Naive thymus-derived CD4-positive, alpha-beta T cell (primary cell): ENCODE measurements at regions not wholly inside any gene's neighbourhood (a gene's known extent, or its start where the extent isn't known, plus 50 kb on each side); places are given as distances from the start of the nearest gene placed in this dataset.

ENCODE experiments used
- ATAC-seq: fragments of 150-1000 bp; cut with Tn5 transposase; 2 replicates; pipeline ENCODE4 v1.10.0; 2021; ENCODE audit warnings: mild to moderate bottlenecking, moderate library complexity
- CTCF ChIA-PET: fragments of 350-600 bp; sonication (Branson Sonifier 250); formaldehyde crosslinking; loops from one replicate; lab custom pipeline; 2021; ENCODE audit warnings: antibody characterized with exemption; lab: Charles Lee
- POLR2A ChIA-PET: fragments of 350-600 bp; sonication (Branson Sonifier 250); formaldehyde crosslinking; loops from one replicate; lab custom pipeline; 2021; ENCODE audit warnings: antibody characterized with exemption, inconsistent platforms; lab: Charles Lee
- DNase-seq, 9 donors: peaks; one replicate each; pipeline versions ENCODE4 v3.0.0 to v3.0.0-alpha.2; 2020 to 2022; ENCODE audit warnings: mixed read lengths in 1 of 9
- H3K27ac ChIP-seq: one replicate; pipeline ENCODE4 v1.7.0; 2013; ENCODE audit warnings: mild to moderate bottlenecking, low read depth, low read length, moderate library complexity
- H3K27me3 ChIP-seq, 2 donors: one replicate each; pipeline ENCODE4 v1.7.0; 2013; ENCODE audit warnings: low read length in 2 of 2, mild to moderate bottlenecking in 2 of 2, moderate library complexity in 2 of 2; ENCODE audit not compliant: control insufficient read depth in 2 of 2, insufficient read depth in 2 of 2
- H3K36me3 ChIP-seq, 3 experiments: 1 replicate in 2 of 3; 2 replicates in 1 of 3; pipeline ENCODE4 v1.7.0; 2013; ENCODE audit warnings: low read length in 3 of 3, mild to moderate bottlenecking in 3 of 3, moderate library complexity in 1 of 3; ENCODE audit not compliant: insufficient read depth in 3 of 3, control insufficient read depth in 2 of 3
- H3K4me1 ChIP-seq, 2 donors: one replicate each; pipeline ENCODE4 v1.7.0; 2013; ENCODE audit warnings: low read length in 2 of 2, mild to moderate bottlenecking in 2 of 2, moderate library complexity in 1 of 2; ENCODE audit not compliant: control insufficient read depth in 2 of 2, insufficient read depth in 2 of 2
- H3K4me3 ChIP-seq: 2 replicates; pipeline ENCODE4 v1.7.0; 2013; ENCODE audit warnings: mild to moderate bottlenecking, low read length
- H3K9me3 ChIP-seq, 3 experiments: 1 replicate in 2 of 3; 2 replicates in 1 of 3; pipeline ENCODE4 v1.7.0; 2013; ENCODE audit warnings: low read length in 3 of 3; ENCODE audit not compliant: control insufficient read depth in 2 of 3
- H3K27ac Mint-ChIP-seq, 9 donors: one replicate each; pipeline ENCODE4 v1.8.0; 2020 to 2022; ENCODE audit warnings: mixed read lengths in 9 of 9, mild to moderate bottlenecking in 8 of 9, moderate library complexity in 5 of 9, inconsistent platforms in 2 of 9
- H3K27me3 Mint-ChIP-seq, 5 donors: one replicate each; pipeline ENCODE4 v1.8.0; 2021 to 2022; ENCODE audit warnings: mixed read lengths in 5 of 5, mild to moderate bottlenecking in 1 of 5
- H3K36me3 Mint-ChIP-seq, 5 donors: one replicate each; pipeline ENCODE4 v1.8.0; 2020 to 2022; ENCODE audit warnings: mixed read lengths in 5 of 5, mild to moderate bottlenecking in 3 of 5, inconsistent platforms in 1 of 5
- H3K4me1 Mint-ChIP-seq, 7 donors: one replicate each; pipeline ENCODE4 v1.8.0; 2020 to 2022; ENCODE audit warnings: mixed read lengths in 7 of 7, mild to moderate bottlenecking in 3 of 7, inconsistent platforms in 1 of 7
- H3K4me3 Mint-ChIP-seq, 10 donors: one replicate each; pipeline ENCODE4 v1.8.0; 2020 to 2022; ENCODE audit warnings: mild to moderate bottlenecking in 10 of 10, mixed read lengths in 10 of 10, moderate library complexity in 6 of 10, inconsistent platforms in 2 of 10
- H3K9me3 Mint-ChIP-seq, 11 donors: one replicate each; pipeline ENCODE4 v1.8.0; 2020 to 2022; ENCODE audit warnings: mixed read lengths in 11 of 11, mild to moderate bottlenecking in 4 of 11, inconsistent platforms in 1 of 11, moderate library complexity in 1 of 11
- intact Hi-C, 2 donors: fragments of 100-400 bp; cut with micrococcal nuclease; formaldehyde crosslinking; loops; one replicate each; pipeline ENCODE4 v1.15.1; 2023

DNA sequence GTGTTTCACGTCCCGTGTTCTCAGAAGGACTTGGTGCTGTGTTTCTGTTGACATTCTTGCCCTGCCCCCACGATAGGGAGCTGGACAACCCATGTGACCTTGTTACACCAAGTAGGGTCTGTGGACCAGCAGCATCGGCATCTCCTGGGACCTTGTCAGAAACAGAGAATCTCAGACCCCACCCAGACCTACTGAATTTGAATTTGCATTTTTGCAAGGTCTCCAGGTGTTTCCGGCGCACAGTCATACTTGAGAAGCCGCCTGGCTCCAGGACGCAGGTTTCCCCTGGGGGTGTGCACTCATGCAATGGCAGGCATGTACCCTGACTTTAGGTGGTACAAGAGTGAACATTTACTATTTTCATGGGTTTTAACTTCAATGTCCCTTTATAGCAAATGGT is 117.9 kb downstream of the TLE3 start:
- no peak overlapping the region for H3K4me3 ChIP-seq
- H3K9me3 ChIP-seq: no peaks in the 10 kb centered on the region
- H3K27me3 ChIP-seq: no peaks in the 10 kb centered on the region
- Mint-ChIP-seq H3K27ac (no peak overlapping the region), H3K4me3 (no peak overlapping the region), H3K4me1 (peaks cover 0 to 1% (median 0%) of the 10 kb centered on the region in 7 donors), H3K27me3 (peaks cover 10 to 33% (median 26%) of the 10 kb centered on the region in 5 donors), H3K36me3 (no peaks in the 10 kb centered on the region), H3K9me3 (peaks cover 0 to 4% (median 0%) of the 10 kb centered on the region in 11 donors)
- ChIA-PET POLR2A (no interaction called here), CTCF (no interaction called here)
- H3K4me1 ChIP-seq: no peaks in the 10 kb centered on the region
- ATAC-seq (peak; percentile 54), DNase-seq (no peak)
- H3K36me3 ChIP-seq: no peaks in the 10 kb centered on the region
- intact Hi-C loops: no loop called here
- H3K27ac ChIP-seq: no peak overlapping the region

DNA sequence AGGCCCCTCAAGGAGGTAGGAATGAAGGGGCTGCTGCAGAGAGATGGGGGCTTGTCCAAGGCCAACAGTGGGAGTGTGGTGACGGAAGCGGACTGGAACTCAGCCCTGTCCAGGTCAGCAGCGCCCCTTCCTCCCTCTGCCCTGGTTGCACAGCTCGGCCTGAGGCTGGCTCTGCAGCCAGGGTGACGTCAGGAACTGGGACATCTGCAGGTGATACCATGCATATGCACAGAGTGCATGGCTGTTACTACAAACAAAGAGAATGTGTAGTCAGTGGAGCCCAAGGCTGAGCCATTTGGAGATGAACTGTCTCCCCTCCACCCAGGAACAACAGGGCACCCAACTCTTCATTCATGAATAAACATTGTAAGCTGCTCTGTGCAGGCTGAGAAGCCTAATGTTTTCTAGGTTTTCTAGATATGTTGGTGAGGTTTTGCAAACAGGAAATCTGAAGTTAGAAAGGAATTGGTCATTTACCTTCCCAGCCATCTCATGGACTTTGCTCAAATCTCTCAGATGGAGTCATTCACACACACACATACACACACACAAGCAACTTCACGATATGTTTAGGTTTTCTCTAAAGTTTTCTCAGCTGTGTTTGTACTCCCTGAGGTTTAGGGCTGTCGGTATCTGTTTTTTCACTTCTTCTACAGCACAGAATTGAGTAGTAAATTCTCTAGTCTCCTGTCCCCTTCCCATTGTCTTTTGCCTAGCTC is 117.2 kb downstream of the TLE3 start:
- H3K36me3 ChIP-seq: no peaks in the 10 kb centered on the region
- H3K4me3 Mint-ChIP-seq: no peak overlapping the region
- POLR2A ChIA-PET: no interaction called here
- DNase-seq: no peak
- H3K27ac ChIP-seq: no peak overlapping the region
- H3K4me1 ChIP-seq: no peaks in the 10 kb centered on the region
- H3K4me1 Mint-ChIP-seq: peaks cover 0 to 1% (median 0%) of the 10 kb centered on the region in 7 donors
- H3K9me3 Mint-ChIP-seq: peaks cover 0 to 4% (median 0%) of the 10 kb centered on the region in 11 donors
- no peaks in the 10 kb centered on the region for H3K9me3 ChIP-seq
- ATAC-seq: no peak
- H3K36me3 Mint-ChIP-seq: no peaks in the 10 kb centered on the region
- CTCF ChIA-PET: no interaction called here
- peaks cover 5 to 31% (median 21%) of the 10 kb centered on the region in 5 donors for H3K27me3 Mint-ChIP-seq
- no peak overlapping the region for H3K4me3 ChIP-seq
- intact Hi-C loops: no loop called here
- H3K27ac Mint-ChIP-seq: no peak overlapping the region
- H3K27me3 ChIP-seq: no peaks in the 10 kb centered on the region

DNA sequence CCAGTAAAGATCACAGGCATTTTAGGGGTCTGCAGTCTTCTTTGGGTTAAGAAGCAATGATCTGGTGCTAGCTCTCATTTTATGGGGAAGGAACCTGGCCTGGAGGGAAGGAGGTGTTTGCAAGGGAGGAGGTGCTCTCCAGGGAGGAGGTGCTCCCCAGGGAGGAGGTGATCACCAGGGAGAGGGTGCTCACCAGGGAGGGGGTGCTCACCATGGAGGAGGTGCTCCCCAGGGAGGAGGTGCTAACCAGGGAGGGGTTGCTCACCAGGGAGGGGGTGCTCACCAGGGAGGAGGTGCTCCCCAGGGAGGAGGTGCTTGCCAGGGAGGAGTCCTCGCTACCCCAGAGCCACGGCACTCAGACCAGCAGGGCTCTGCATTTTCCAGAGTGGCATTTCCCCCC is 115.7 kb downstream of the TLE3 start:
- DNase-seq (no peak), ATAC-seq (no peak)
- Mint-ChIP-seq H3K27me3 (peaks cover 5 to 30% (median 23%) of the 10 kb centered on the region in 5 donors), H3K9me3 (peaks cover 0 to 4% (median 0%) of the 10 kb centered on the region in 11 donors), H3K36me3 (no peaks in the 10 kb centered on the region), H3K27ac (no peak overlapping the region), H3K4me3 (no peak overlapping the region), H3K4me1 (peaks cover 0 to 1% (median 0%) of the 10 kb centered on the region in 7 donors)
- Histone ChIP-seq H3K27me3 (no peaks in the 10 kb centered on the region), H3K4me1 (no peaks in the 10 kb centered on the region), H3K36me3 (no peaks in the 10 kb centered on the region), H3K4me3 (no peak overlapping the region), H3K9me3 (no peaks in the 10 kb centered on the region), H3K27ac (no peak overlapping the region)
- ChIA-PET CTCF (no interaction called here), POLR2A (no interaction called here)
- intact Hi-C loops: no loop called here

DNA sequence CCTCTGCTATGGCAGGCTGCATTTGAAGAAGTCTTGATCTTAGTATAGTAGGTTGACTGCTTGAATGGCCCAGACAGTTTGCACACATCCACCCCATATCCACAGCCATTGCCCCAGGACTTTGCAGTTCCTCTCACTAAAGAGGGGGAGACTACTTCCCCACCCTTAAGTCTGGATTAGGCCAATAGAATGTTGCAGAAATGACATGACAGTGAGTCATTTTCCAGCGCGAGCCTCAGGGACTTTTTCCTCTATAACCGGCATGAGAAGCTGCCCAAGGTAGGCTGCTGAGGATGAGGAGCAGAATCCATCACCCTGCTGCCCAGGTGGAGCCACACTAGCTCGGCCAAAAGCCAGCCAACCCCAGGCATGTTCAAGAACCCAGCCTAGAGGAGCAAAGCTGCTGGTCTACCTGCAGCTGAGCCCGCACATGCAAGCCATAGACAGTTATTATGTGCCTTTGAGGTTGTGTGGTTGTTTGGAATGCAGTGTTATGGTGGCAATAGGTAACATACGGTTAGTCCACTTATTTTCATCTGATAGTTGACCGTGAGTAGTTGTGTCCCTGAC is 113.9 kb downstream of the TLE3 start:
- Histone ChIP-seq H3K27ac (no peak overlapping the region), H3K36me3 (no peaks in the 10 kb centered on the region), H3K27me3 (no peaks in the 10 kb centered on the region), H3K4me1 (no peaks in the 10 kb centered on the region), H3K9me3 (no peaks in the 10 kb centered on the region), H3K4me3 (no peak overlapping the region)
- no peaks in the 10 kb centered on the region for H3K36me3 Mint-ChIP-seq
- ChIA-PET POLR2A (no interaction called here), CTCF (no interaction called here)
- peaks cover 0 to 1% (median 0%) of the 10 kb centered on the region in 7 donors for H3K4me1 Mint-ChIP-seq
- ATAC-seq: no peak
- H3K9me3 Mint-ChIP-seq: peaks cover 0 to 4% (median 0%) of the 10 kb centered on the region in 11 donors
- H3K4me3 Mint-ChIP-seq: no peak overlapping the region
- no peak overlapping the region for H3K27ac Mint-ChIP-seq
- intact Hi-C loops: no loop called here
- peaks cover 0 to 32% (median 14%) of the 10 kb centered on the region in 5 donors for H3K27me3 Mint-ChIP-seq
- DNase-seq: no peak

DNA sequence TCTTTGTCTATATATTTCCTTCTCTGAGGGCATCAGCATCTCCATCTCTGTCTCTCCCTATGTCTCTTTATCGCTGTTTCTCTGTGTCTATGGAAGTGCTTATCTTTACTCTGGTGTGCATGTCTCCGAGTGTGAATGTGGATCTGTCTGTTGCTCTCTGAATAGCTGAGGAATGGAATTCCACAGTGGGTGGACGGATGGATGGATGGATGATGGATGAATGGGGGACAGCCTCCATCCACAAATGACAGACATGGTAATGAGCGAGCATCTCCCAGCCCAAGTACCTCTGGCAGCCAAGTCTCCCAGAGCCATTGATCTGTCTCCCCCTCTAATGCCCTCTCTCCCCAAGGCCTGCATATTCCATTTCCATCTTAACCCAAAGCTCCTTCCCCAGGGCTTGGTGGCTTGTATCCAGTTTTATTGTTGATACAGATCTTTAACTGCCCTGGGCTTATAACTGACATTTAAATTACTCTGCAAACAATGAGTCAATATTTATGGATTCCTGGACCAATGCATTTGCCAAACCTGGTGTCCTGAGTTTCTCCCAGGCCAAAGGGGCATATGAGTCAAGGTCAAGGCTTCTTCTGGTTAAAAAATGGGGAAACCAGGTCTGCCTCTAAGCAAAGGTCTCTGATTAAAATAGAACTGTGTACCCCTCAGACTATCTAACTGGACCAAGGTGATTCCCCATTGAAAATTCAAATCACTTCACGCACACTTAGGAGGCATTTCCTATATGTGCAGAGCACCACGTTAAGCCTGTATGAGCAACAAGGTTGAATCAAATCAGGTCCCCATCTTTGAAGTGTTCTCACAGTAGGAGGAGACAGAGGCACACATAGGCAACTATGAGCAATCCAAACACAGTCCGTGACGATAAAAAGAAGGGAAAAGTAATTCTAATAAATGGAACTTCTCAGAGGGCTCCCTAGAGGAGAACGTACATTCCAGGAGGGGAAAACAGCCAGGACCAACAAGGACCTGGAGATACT is 109.9 kb downstream of the TLE3 start:
- no peak overlapping the region for H3K4me3 Mint-ChIP-seq
- H3K27me3 Mint-ChIP-seq: peaks cover 0 to 33% (median 5%) of the 10 kb centered on the region in 5 donors
- no peak overlapping the region for H3K27ac ChIP-seq
- ATAC-seq: no peak
- no peak overlapping the region for H3K4me3 ChIP-seq
- H3K9me3 Mint-ChIP-seq: no peaks in the 10 kb centered on the region
- H3K36me3 ChIP-seq: no peaks in the 10 kb centered on the region
- no peaks in the 10 kb centered on the region for H3K9me3 ChIP-seq
- no peak overlapping the region for H3K27ac Mint-ChIP-seq
- intact Hi-C loops: no loop called here
- H3K4me1 Mint-ChIP-seq: peaks cover 0 to 2% (median 0%) of the 10 kb centered on the region in 7 donors
- CTCF ChIA-PET: no interaction called here
- no peaks in the 10 kb centered on the region for H3K4me1 ChIP-seq
- no peak for DNase-seq
- H3K36me3 Mint-ChIP-seq: no peaks in the 10 kb centered on the region
- no peaks in the 10 kb centered on the region for H3K27me3 ChIP-seq
- POLR2A ChIA-PET: no interaction called here

DNA sequence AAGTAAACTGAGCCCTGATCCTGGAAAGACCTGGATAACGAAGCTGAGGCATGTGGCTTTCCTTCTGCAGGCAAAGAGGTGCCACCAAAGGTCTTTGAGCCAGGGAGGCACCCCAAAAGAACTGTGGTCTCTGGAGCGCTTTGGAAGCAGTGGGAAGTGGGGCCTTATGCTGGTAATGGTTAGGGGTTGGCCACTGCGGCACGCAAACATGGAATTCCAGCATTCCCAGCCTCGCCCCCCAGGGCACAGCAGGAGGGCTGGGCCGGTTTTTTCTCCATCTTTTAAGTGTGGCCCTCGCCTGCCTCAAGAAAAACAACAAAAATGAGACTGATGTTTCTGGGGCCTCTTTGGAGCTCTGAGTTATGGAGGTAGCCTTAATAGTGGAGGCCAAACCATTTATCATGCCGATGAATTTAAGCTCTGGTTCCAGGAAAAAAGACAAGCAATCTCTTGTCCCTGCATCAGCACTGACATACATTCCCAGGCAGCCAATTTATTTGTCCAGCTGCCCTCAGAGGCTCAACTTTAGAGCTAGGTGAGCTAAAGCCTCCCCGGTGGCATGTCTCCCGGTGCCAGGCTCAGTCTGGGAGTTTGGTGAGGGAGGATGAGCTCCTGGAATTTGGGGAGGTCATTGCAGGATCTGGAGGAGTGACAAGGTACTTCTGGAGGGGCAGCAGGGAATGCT is 109.0 kb downstream of the TLE3 start:
- Histone ChIP-seq H3K27me3 (no peaks in the 10 kb centered on the region), H3K27ac (no peak overlapping the region), H3K4me3 (no peak overlapping the region), H3K36me3 (no peaks in the 10 kb centered on the region), H3K9me3 (no peaks in the 10 kb centered on the region), H3K4me1 (no peaks in the 10 kb centered on the region)
- H3K9me3 Mint-ChIP-seq: no peaks in the 10 kb centered on the region
- H3K27me3 Mint-ChIP-seq: peaks cover 0 to 38% (median 5%) of the 10 kb centered on the region in 5 donors
- intact Hi-C loops: no loop called here
- no peak for DNase-seq
- ChIA-PET CTCF (no interaction called here), POLR2A (no interaction called here)
- no peaks in the 10 kb centered on the region for H3K36me3 Mint-ChIP-seq
- no peak for ATAC-seq
- H3K4me1 Mint-ChIP-seq: peaks cover 0 to 10% (median 0%) of the 10 kb centered on the region in 7 donors
- H3K4me3 Mint-ChIP-seq: no peak overlapping the region
- no peak overlapping the region for H3K27ac Mint-ChIP-seq
